ENCODE measurements at regions not wholly inside any gene's neighbourhood (a gene's known extent, or its start where the extent isn't known, plus 50 kb on each side); places are given as distances from the start of the nearest gene placed in this dataset.
"Not testable (repeated sequence)": the region's sequence is repeated elsewhere in the genome, so short reads cannot be mapped to it uniquely, and the experiment has no call there.

- DNase-seq, result no peak
Measured at GRCh38 chr1:100791586-100791985, 72.0 kb downstream of the VCAM1 start.

- no peak for DNase-seq
Measured at GRCh38 chr1:100793659-100794058, 74.1 kb downstream of the VCAM1 start.

GRCh38 chr1:100794748-100795645, 75.5 kb downstream of the VCAM1 start:
- no peak for DNase-seq

- DNase-seq, result no peak
Measured at GRCh38 chr1:100795646-100795985, 76.1 kb downstream of the VCAM1 start.

GRCh38 chr1:100796046-100796445, 76.5 kb downstream of the VCAM1 start:
- no peak for DNase-seq

GRCh38 chr1:100799548-100799947, 80.0 kb downstream of the VCAM1 start:
- no peak for DNase-seq

- DNase-seq, result no peak
Measured at GRCh38 chr1:100799954-100800612, 80.5 kb downstream of the VCAM1 start.

DNA sequence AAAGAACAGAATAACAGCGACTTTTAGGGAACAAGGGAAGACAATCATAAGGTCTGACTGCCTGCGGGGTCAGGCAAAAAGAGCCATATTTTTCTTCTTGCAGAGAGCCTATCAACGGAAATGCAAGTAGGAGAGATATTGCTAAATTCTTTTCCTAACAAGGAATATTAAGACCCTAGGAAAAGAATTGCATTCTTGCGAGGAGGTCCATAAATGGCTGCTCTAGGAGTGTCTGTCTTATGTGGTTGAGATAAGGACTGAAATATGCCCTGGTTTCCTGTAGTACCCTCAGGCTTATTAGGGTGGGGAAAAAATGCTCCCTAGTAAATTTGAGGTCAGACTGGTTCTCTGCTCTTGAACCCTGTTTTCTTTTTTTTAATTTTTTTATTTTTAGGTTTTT, 81.7 kb downstream of the VCAM1 start:
- not testable (repeated sequence) for DNase-seq

DNA sequence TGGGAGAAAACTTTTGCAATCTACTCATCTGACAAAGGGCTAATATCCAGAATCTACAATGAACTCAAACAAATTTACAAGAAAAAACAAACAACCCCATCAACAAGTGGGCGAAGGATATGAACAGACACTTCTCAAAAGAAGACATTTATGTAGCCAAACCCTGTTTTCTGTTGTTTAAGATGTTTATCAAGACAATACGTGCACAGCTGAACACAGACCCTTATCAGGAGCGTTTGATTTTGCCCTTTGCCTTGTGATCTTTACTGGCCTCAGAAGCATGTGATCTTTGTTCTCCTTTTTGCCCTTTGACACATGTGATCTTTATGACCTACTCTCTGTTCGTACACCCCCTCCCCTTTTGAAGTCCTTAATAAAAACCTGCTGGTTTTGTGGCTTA, 83.7 kb downstream of the VCAM1 start:
- DNase-seq, result not testable (repeated sequence)

GRCh38 chr1:100806601-100807000, 87.1 kb downstream of the VCAM1 start:
- no peak for DNase-seq

DNA sequence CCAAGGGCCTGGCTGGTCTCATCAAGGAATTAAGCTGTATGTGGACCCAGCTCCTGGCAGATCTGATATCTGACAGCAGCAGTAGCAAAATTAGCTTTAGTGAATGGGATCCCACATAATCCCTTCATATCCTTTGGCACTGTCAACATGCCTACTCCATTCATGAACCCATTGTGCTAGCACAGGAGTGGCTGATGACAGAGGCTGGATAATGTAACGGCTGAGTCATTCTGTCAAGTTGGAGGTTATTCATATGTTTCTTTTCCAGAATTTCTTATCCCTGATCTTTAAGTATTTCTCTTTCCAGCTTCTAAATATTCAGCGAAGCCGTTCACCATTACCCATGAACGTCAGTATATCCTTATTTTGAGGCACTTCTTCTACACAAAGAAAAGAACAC, 84.3 kb downstream of the EXTL2 start:
- no peak for DNase-seq

DNA sequence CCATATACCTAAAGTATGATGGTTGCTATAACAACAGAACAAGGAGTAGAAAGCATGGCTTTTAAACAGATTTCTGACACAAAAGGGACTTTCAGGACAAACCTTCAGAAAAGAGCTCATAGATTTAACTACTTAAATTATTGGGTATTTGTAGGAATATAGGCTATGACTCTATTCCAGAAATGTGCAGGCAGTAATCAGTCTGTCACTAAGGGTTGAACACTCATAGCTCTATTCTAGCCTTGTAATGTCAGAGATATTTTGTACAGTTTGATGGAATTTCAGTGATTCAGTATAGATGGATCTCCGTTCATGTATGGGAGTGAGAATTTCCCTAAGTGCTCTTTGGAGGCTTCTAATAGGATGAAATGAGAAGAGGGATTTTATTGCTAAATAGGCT, 82.8 kb downstream of the EXTL2 start:
- no peak for DNase-seq

DNA sequence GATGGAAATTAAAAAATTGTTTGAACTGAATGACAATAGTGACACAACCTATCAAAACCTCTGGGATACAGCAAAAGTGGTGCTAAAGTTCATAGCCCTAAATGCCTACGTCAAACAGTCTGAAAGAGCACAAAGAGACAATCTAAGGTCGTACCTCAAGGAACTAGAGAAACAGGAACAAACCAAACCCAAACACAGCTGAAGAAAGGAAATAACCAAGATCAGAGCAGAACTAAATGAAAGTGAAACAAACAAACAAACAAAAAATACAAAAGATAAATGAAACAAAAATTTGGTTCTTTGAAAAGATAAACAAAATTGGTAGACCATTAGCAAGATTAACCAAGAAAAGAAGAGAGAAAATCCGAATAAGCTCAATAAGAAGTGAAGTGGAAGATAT, 79.7 kb downstream of the EXTL2 start:
- peak; percentile 2 for DNase-seq

DNA sequence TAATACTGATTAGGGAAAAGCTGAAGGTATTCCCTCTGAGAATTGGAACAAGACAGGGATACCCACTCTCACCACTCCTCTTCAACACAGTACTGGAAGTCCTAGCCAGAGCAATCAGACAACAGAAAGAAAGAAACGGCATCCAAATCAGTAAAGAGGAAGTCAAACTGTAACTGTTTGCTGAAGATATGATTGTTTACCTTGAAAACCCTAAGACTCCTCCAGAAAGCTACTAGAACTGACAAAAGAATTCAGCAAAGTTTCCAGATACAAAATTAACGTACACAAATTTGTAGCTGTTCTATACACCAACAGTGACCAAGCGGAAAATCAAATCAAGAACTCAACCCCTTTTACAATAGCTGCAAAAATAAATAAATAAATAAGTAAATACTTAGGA, 78.6 kb downstream of the EXTL2 start:
- no peak for DNase-seq

DNA sequence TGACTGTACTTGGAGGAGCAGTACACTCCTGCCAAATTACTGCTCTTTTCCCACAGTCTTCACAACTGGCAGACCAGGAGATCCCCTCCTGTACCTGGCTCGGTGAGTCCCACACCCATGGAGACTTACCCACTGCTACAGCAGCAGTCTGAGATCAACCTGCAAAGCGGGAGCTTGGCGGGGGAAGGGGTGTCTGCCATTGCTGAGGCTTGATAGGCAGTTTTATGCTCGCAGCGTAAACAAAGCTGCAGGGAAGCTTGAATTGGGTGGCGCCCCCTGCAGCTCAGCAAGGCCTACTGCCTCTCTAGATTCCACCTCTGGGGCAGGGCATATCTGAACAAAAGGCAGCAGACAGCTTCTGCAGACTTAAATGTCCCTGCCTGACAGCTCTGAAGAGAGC, 74.4 kb downstream of the EXTL2 start:
- DNase-seq, result not testable (repeated sequence)

DNA sequence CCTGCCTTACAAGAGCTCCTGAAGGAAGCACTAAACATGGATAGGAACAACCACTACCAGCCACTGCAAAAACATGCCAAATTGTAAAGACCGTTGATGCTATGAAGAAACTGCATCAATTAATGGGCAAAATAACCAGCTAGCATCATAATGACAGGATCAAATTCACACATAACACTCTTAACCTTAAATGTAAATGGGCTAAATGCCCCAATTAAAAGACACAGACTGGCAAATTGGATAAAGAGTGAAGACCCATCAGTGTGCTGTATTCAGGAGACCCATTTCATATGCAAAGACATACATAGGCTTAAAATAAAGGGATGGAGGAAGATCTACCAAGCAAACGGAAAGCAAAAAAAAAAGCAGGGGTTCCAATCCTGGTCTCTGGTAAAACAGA, 72.7 kb downstream of the EXTL2 start:
- not testable (repeated sequence) for DNase-seq

Measured in CD4-positive, alpha-beta T cell treated with Interleukin-4 for 4 hours (primary cell).